OCI-LY3 (cell line): ENCODE measurements at regions not wholly inside any gene's neighbourhood (a gene's known extent, or its start where the extent isn't known, plus 50 kb on each side); places are given as distances from the start of the nearest gene placed in this dataset.

ENCODE experiments used
- H2AFZ ChIP-seq: fragments of 200-600, 300-600 bp; shearing (Covaris generic); 2 replicates; pipeline ENCODE4 v1.6.0; 2014; ENCODE audit warnings: antibody characterized with exemption, low read depth, low read length
- H3K27ac ChIP-seq: fragments of 200-600, 300-600 bp; sonication (generic); 2 replicates; pipeline ENCODE4 v1.5.1; 2014; ENCODE audit warnings: mild to moderate bottlenecking, low read length, moderate library complexity, mixed read lengths
- H3K27me3 ChIP-seq: fragments of 200-600, 300-600 bp; sonication (generic); 2 replicates; pipeline ENCODE4 v1.6.1; 2014; ENCODE audit warnings: low read depth, low read length, mixed read lengths
- H3K36me3 ChIP-seq: fragments of 200-600, 300-600 bp; sonication (generic); replicated peaks from 2 replicates; pipeline ENCODE3; 2014; ENCODE audit warnings: low read depth, low read length, mixed read lengths
- H3K4me1 ChIP-seq: fragments of 300-600, 200-600 bp; sonication (generic); 2 replicates; pipeline ENCODE4 v1.6.1; 2014; ENCODE audit warnings: low read length, mixed read lengths
- H3K4me2 ChIP-seq: fragments of 200-600, 300-600 bp; sonication (generic); 2 replicates; pipeline ENCODE4 v1.6.1; 2014; ENCODE audit warnings: low read length, mixed read lengths
- H3K4me3 ChIP-seq: fragments of 300-600, 200-600 bp; sonication (generic); 2 replicates; pipeline ENCODE4 v1.5.1; 2014; ENCODE audit warnings: antibody characterized with exemption, mild to moderate bottlenecking, low read length, moderate library complexity
- H3K79me2 ChIP-seq: fragments of 300-600, 200-600 bp; shearing (Covaris generic); 2 replicates; pipeline ENCODE4 v1.6.1; 2014; ENCODE audit warnings: mild to moderate bottlenecking, low read length, mixed read lengths
- H3K9ac ChIP-seq: fragments of 300-600, 200-600 bp; shearing (Covaris generic); 2 replicates; pipeline ENCODE4 v1.6.0; 2014; ENCODE audit warnings: mild to moderate bottlenecking, low read length, moderate library complexity
- H3K9me3 ChIP-seq: fragments of 200-600, 300-600 bp; shearing (Covaris generic); 2 replicates; pipeline ENCODE4 v1.6.1; 2014; ENCODE audit warnings: low read length, mixed read lengths; ENCODE audit not compliant: insufficient read depth
- H4K20me1 ChIP-seq: fragments of 200-600, 300-600 bp; sonication (generic); 2 replicates; pipeline ENCODE4 v1.6.1; 2016; ENCODE audit warnings: low read length, mixed read lengths; ENCODE audit not compliant: insufficient read depth
- EZH2phosphoT487 ChIP-seq: fragments of 200-600 bp; shearing (Covaris generic); IDR thresholded peaks from 2 replicates; pipeline ENCODE4 v1.6.1; 2018; ENCODE audit warnings: antibody characterized with exemption, mixed run types, low read depth
- TF ChIP-seq, protein P1 (sequence below): fragments of 200-600, 300-600 bp; sonication (generic); IDR thresholded peaks from 2 replicates; pipeline ENCODE4 v1.5.1; 2014; ENCODE audit warnings: antibody characterized with exemption, low read length, low read depth

DNA sequence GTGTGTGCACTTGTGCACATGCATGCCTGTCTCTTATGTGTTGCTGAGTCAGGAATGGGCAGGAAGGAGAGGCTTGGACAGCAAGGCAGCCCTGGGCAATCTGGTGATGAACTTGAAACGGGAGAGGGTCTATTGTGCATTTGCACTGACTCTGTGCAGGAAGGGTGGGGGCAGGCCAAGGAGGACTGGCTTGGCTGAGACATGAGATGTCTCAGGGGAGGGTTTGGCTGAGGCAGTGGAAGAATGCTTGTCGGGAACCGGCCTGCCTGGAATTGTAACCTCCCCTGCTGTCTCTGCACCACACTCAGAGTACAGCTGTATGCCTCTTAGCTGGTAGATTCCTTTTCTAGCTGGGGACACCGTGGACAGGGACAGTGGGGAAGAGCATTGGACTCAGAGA, 176.1 kb upstream of the TNP1 start:
- no peaks in the 10 kb centered on the region for H3K27me3 ChIP-seq
- no peak overlapping the region for H3K4me2 ChIP-seq
- H3K4me3 ChIP-seq, result no peak overlapping the region
- H3K79me2 ChIP-seq, result no peaks in the 10 kb centered on the region
- H3K9me3 ChIP-seq, result no peaks in the 10 kb centered on the region
- no peaks in the 10 kb centered on the region for H4K20me1 ChIP-seq
- H3K36me3 ChIP-seq, result no peaks in the 10 kb centered on the region
- no peak overlapping the region for H3K27ac ChIP-seq
- H2AFZ ChIP-seq, result no peak overlapping the region
- no peak overlapping the region for H3K9ac ChIP-seq
- no peak for TF ChIP-seq EZH2phosphoT487
- TF ChIP-seq, protein P1, sequence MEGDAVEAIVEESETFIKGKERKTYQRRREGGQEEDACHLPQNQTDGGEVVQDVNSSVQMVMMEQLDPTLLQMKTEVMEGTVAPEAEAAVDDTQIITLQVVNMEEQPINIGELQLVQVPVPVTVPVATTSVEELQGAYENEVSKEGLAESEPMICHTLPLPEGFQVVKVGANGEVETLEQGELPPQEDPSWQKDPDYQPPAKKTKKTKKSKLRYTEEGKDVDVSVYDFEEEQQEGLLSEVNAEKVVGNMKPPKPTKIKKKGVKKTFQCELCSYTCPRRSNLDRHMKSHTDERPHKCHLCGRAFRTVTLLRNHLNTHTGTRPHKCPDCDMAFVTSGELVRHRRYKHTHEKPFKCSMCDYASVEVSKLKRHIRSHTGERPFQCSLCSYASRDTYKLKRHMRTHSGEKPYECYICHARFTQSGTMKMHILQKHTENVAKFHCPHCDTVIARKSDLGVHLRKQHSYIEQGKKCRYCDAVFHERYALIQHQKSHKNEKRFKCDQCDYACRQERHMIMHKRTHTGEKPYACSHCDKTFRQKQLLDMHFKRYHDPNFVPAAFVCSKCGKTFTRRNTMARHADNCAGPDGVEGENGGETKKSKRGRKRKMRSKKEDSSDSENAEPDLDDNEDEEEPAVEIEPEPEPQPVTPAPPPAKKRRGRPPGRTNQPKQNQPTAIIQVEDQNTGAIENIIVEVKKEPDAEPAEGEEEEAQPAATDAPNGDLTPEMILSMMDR, result no peak
- H3K4me1 ChIP-seq, result no peaks in the 10 kb centered on the region

GRCh38 chr2:217033186-217033585, 173.3 kb upstream of the TNP1 start:
- Histone ChIP-seq H4K20me1 (no peaks in the 10 kb centered on the region), H3K4me3 (no peak overlapping the region), H3K9me3 (no peaks in the 10 kb centered on the region), H3K4me2 (no peak overlapping the region), H3K27ac (no peak overlapping the region), H3K9ac (no peak overlapping the region), H3K27me3 (no peaks in the 10 kb centered on the region), H3K4me1 (no peaks in the 10 kb centered on the region), H3K36me3 (no peaks in the 10 kb centered on the region), H2AFZ (no peak overlapping the region), H3K79me2 (no peaks in the 10 kb centered on the region)
- TF ChIP-seq EZH2phosphoT487, result no peak
- TF ChIP-seq, protein P1, result no peak

DNA sequence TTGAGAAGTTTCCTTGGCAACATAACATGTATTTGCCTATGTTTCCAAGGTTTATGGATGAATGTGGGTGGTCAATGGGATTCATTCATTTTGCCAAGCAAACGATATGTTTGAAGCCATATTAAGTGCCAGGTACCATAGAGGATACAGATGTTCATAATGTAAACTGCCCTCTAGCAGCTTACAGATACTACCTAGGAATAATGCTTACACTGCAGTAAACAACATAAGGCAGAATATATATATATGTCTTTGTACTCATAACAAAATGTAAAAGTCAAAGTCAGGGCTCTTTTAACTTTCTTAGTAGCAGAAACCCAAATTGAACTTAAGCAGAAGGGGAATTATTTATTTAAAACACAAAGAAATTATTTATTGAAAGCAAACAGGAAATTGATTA, 171.6 kb upstream of the TNP1 start:
- H3K36me3 ChIP-seq, result no peaks in the 10 kb centered on the region
- no peaks in the 10 kb centered on the region for H3K79me2 ChIP-seq
- no peak for TF ChIP-seq EZH2phosphoT487
- TF ChIP-seq, protein P1, result no peak
- no peak overlapping the region for H2AFZ ChIP-seq
- no peak overlapping the region for H3K9ac ChIP-seq
- no peaks in the 10 kb centered on the region for H3K4me1 ChIP-seq
- H3K4me3 ChIP-seq, result no peak overlapping the region
- H3K9me3 ChIP-seq, result no peaks in the 10 kb centered on the region
- H3K27me3 ChIP-seq, result no peaks in the 10 kb centered on the region
- no peak overlapping the region for H3K4me2 ChIP-seq
- no peaks in the 10 kb centered on the region for H4K20me1 ChIP-seq
- H3K27ac ChIP-seq, result no peak overlapping the region

GRCh38 chr2:217030081-217030480, 170.2 kb upstream of the TNP1 start:
- no peak overlapping the region for H3K4me3 ChIP-seq
- H3K4me2 ChIP-seq, result no peak overlapping the region
- no peaks in the 10 kb centered on the region for H3K27me3 ChIP-seq
- H3K36me3 ChIP-seq, result no peaks in the 10 kb centered on the region
- no peak overlapping the region for H2AFZ ChIP-seq
- H3K79me2 ChIP-seq, result no peaks in the 10 kb centered on the region
- H3K9ac ChIP-seq, result no peak overlapping the region
- H3K27ac ChIP-seq, result no peak overlapping the region
- no peaks in the 10 kb centered on the region for H3K4me1 ChIP-seq
- no peaks in the 10 kb centered on the region for H3K9me3 ChIP-seq
- H4K20me1 ChIP-seq, result no peaks in the 10 kb centered on the region
- TF ChIP-seq EZH2phosphoT487, result no peak
- TF ChIP-seq, protein P1, result no peak
